ENCODE measurements at regions not wholly inside any gene's neighbourhood (a gene's known extent, or its start where the extent isn't known, plus 50 kb on each side); places are given as distances from the start of the nearest gene placed in this dataset.

GRCh38 chr5:52710972-52711596 lies 76.6 kb upstream of the ITGA1 start:
- Histone ChIP-seq H3K9ac (replicated peaks in 1 of 4; ENCODE audit: extremely low read depth in 1 of 4, low read depth in 3 of 4, low read length in 3 of 4) (no peak overlapping the region), H2BK120ac (replicated peaks; ENCODE audit: low read depth, low read length) (no peak overlapping the region), H3K23me2 (ENCODE audit: low read depth, low read length) (no peaks in the 10 kb centered on the region), H3K14ac (ENCODE audit: insufficient read length) (no peak overlapping the region), H2BK15ac (ENCODE audit: low read length) (no peak overlapping the region), H2BK5ac (ENCODE audit: low read depth, low read length) (no peak overlapping the region), H3K36me3 (ENCODE audit: control insufficient read depth in 2 of 4, insufficient read depth in 4 of 4, low read length in 3 of 4) (no peaks in the 10 kb centered on the region), H3K27ac (ENCODE audit: low read depth, low read length) (no peak overlapping the region), H4K91ac (replicated peaks; ENCODE audit: insufficient read length, low read length) (no peak overlapping the region), H4K8ac (ENCODE audit: extremely low read depth, insufficient read depth, low read length) (no peak overlapping the region), H2AFZ (ENCODE audit: low read length) (no peak overlapping the region), H3K4me1 (replicated peaks in 1 of 4; ENCODE audit: control insufficient read depth in 3 of 4, insufficient read depth in 4 of 4, low read length in 3 of 4) (no peaks in the 10 kb centered on the region), H3K27me3 (replicated peaks in 1 of 4; ENCODE audit: control insufficient read depth in 3 of 4, extremely low read depth in 1 of 4, insufficient read depth in 3 of 4, low read length in 3 of 4) (no peaks in the 10 kb centered on the region), H3K79me1 (ENCODE audit: low read depth, low read length) (no peaks in the 10 kb centered on the region), H3K18ac (ENCODE audit: extremely low read depth, low read length) (no peak overlapping the region), H3K23ac (ENCODE audit: insufficient read length) (no peak overlapping the region), H2AK5ac (ENCODE audit: low read depth, low read length) (no peak overlapping the region), H2BK12ac (ENCODE audit: low read depth, low read length) (no peak overlapping the region), H3K9me3 (ENCODE audit: insufficient read depth in 2 of 2, low read depth in 1 of 2, low read length in 1 of 2) (no peaks in the 10 kb centered on the region), H3K4me3 (ENCODE audit: extremely low read depth in 1 of 4, insufficient read depth in 2 of 4, low read depth in 3 of 4, low read length in 4 of 4) (no peak overlapping the region), H3K4ac (replicated peaks; ENCODE audit: insufficient read length, low read depth, low read length) (no peak overlapping the region), H2BK20ac (ENCODE audit: low read length) (no peak overlapping the region), H4K20me1 (replicated peaks in 1 of 2; ENCODE audit: control insufficient read depth in 1 of 2, insufficient read depth in 2 of 2, low read length in 2 of 2) (no peaks in the 10 kb centered on the region), H4K5ac (ENCODE audit: insufficient read length, low read depth, low read length) (no peak overlapping the region), H3K56ac (replicated peaks; ENCODE audit: insufficient read length, low read depth, low read length) (no peak overlapping the region), H3K4me2 (ENCODE audit: insufficient read depth in 1 of 2, low read depth in 2 of 2, low read length in 2 of 2) (no peak overlapping the region), H3K79me2 (ENCODE audit: control insufficient read depth in 1 of 2, insufficient read depth in 2 of 2, low read length in 2 of 2) (no peaks in the 10 kb centered on the region)
- POLR2A ChIA-PET (ENCODE audit: partially characterized antibody): no interaction called here
- 85% methylated on average over 2 of the region's 2 CpGs; no CpG with 5 or more reads in 1 of the 2 experiments for WGBS, 2 experiments (ENCODE audit: extremely low coverage in 1 of 2, insufficient coverage in 1 of 2, insufficient read length in 1 of 2, insufficient replicate concordance in 2 of 2, low coverage in 1 of 2, low lambda C conversion rate in 2 of 2, missing lambda C conversion rate in 1 of 2)
- no peak for DNase-seq (ENCODE audit: low read depth in 1 of 2, low spot score in 2 of 2)
- no peak for FAIRE-seq
- CTCF ChIA-PET (ENCODE audit: partially characterized antibody): no interaction called here
- TF ChIP-seq SIN3A (conservative IDR thresholded peaks at IDR 0.05 in 1 of 2, IDR thresholded peaks at IDR 0.05 in 1 of 2; ENCODE audit: low read depth in 1 of 2, low read length in 2 of 2): no peak
- no peak for TF ChIP-seq CREB1 (IDR thresholded peaks at IDR 0.05)
- TF ChIP-seq ATF2 (IDR thresholded peaks at IDR 0.05; ENCODE audit: low read length): no peak
- no peak for TF ChIP-seq HDAC2 (IDR thresholded peaks at IDR 0.05; ENCODE audit: borderline replicate concordance in 1 of 2, low read depth in 2 of 2, low read length in 2 of 2)
- no peak for TF ChIP-seq YY1 (IDR thresholded peaks at IDR 0.05; ENCODE audit: low read depth, low read length)
- no peak for TF ChIP-seq MAFK (IDR thresholded peaks at IDR 0.05; ENCODE audit: low read depth, low read length)
- TF ChIP-seq CHD1 (IDR thresholded peaks at IDR 0.05; ENCODE audit: low read depth, low read length): no peak
- no peak for TF ChIP-seq TCF12 (IDR thresholded peaks at IDR 0.05; ENCODE audit: low read depth, low read length)
- no peak for TF ChIP-seq RNF2 (IDR thresholded peaks at IDR 0.05; ENCODE audit: borderline replicate concordance, low read depth, low read length, missing control alignments, poor library complexity, severe bottlenecking)
- no peak for TF ChIP-seq SAP30 (IDR thresholded peaks at IDR 0.05; ENCODE audit: insufficient read depth, insufficient replicate concordance, low read length)
- TF ChIP-seq, protein P1, sequence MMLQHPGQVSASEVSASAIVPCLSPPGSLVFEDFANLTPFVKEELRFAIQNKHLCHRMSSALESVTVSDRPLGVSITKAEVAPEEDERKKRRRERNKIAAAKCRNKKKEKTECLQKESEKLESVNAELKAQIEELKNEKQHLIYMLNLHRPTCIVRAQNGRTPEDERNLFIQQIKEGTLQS (IDR thresholded peaks at IDR 0.05; ENCODE audit: insufficient read depth, low read depth, low read length): no peak

All from H1 (cell line).